ENCODE measurements at regions not wholly inside any gene's neighbourhood (a gene's known extent, or its start where the extent isn't known, plus 50 kb on each side); places are given as distances from the start of the nearest gene placed in this dataset.

DNA sequence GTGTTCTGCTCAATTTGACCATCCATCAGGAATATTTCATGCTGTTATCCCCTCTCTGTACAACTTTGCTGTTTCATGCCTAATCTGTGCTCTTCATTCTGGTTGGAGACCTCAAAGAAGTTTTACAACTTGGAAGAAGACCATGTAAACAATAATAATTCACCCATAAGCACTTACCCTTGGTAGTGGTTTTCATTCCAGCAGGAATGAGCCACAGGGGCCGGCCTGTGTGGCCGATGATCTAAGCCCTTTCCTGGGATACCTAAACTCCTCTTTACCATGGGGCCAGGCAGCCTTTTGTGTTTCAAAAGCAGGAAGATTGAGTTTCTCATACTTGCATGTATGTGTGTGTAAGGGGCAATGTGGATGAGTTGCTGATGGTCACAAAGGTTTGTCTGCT is 165.0 kb downstream of the FGF1 start:
- TF ChIP-seq, protein P1, sequence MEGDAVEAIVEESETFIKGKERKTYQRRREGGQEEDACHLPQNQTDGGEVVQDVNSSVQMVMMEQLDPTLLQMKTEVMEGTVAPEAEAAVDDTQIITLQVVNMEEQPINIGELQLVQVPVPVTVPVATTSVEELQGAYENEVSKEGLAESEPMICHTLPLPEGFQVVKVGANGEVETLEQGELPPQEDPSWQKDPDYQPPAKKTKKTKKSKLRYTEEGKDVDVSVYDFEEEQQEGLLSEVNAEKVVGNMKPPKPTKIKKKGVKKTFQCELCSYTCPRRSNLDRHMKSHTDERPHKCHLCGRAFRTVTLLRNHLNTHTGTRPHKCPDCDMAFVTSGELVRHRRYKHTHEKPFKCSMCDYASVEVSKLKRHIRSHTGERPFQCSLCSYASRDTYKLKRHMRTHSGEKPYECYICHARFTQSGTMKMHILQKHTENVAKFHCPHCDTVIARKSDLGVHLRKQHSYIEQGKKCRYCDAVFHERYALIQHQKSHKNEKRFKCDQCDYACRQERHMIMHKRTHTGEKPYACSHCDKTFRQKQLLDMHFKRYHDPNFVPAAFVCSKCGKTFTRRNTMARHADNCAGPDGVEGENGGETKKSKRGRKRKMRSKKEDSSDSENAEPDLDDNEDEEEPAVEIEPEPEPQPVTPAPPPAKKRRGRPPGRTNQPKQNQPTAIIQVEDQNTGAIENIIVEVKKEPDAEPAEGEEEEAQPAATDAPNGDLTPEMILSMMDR (IDR thresholded peaks at IDR 0.05), result no peak
- TF ChIP-seq POLR2A (IDR thresholded peaks at IDR 0.05), result no peak

Data from lower leg skin (tissue), 3 donors.